KMS-11 (cell line): ENCODE measurements at regions not wholly inside any gene's neighbourhood (a gene's known extent, or its start where the extent isn't known, plus 50 kb on each side); places are given as distances from the start of the nearest gene placed in this dataset.
"Not testable (repeated sequence)": the region's sequence is repeated elsewhere in the genome, so short reads cannot be mapped to it uniquely, and the experiment has no call there.

Source experiments
- H2AFZ ChIP-seq: fragments of 200-600 bp; sonication (generic); 2 replicates; pipeline ENCODE4 v1.6.1; 2016; ENCODE audit warnings: antibody characterized with exemption, mixed run types, low read depth
- H3K27ac ChIP-seq: fragments of 200-600 bp; sonication (generic); 2 replicates; pipeline ENCODE4 v1.6.1; 2016; ENCODE audit warnings: mild to moderate bottlenecking, mixed run types
- H3K27me3 ChIP-seq: fragments of 200-600 bp; sonication (generic); 2 replicates; pipeline ENCODE4 v1.6.1; 2017; ENCODE audit warnings: mild to moderate bottlenecking, low read depth, mixed run types, moderate library complexity; ENCODE audit not compliant: insufficient read depth
- H3K36me3 ChIP-seq: fragments of 200-600 bp; sonication (generic); 2 replicates; pipeline ENCODE4 v1.6.1; 2017; ENCODE audit warnings: mild to moderate bottlenecking, mixed run types; ENCODE audit not compliant: insufficient read depth
- H3K4me1 ChIP-seq: fragments of 200-600 bp; sonication (generic); 2 replicates; pipeline ENCODE4 v1.6.1; 2016; ENCODE audit warnings: mild to moderate bottlenecking, low read depth, mixed run types; ENCODE audit not compliant: poor library complexity, severe bottlenecking
- H3K4me2 ChIP-seq: fragments of 200-600 bp; sonication (generic); 2 replicates; pipeline ENCODE4 v1.7.0; 2016; ENCODE audit warnings: mild to moderate bottlenecking, mixed run types
- H3K4me3 ChIP-seq: fragments of 200-600 bp; sonication (generic); IDR thresholded peaks from 2 replicates; pipeline ENCODE4 v1.6.1; 2017; ENCODE audit warnings: low read depth, low read length, mixed read lengths; ENCODE audit not compliant: insufficient read depth
- H3K79me2 ChIP-seq: fragments of 200-600 bp; sonication (generic); 2 replicates; pipeline ENCODE4 v1.6.1; 2016; ENCODE audit warnings: low read depth, mixed run types; ENCODE audit not compliant: insufficient read depth
- H3K9ac ChIP-seq: fragments of 200-600 bp; sonication (generic); 2 replicates; pipeline ENCODE4 v1.6.1; 2016; ENCODE audit warnings: mild to moderate bottlenecking, mixed run types
- H4K20me1 ChIP-seq: fragments of 200-600 bp; sonication (generic); 2 replicates; pipeline ENCODE4 v1.6.1; 2016; ENCODE audit warnings: mild to moderate bottlenecking, mixed run types; ENCODE audit not compliant: insufficient read depth
- CTCF ChIP-seq: fragments of 200-600 bp; sonication (generic); conservative IDR thresholded peaks from 2 replicates; pipeline ENCODE4 v1.6.1; 2017; ENCODE audit warnings: low read depth, mild to moderate bottlenecking, antibody characterized with exemption, low read length, moderate library complexity, mixed read lengths

GRCh38 chr2:47728551-47728950, 54.4 kb upstream of the MSH6 start:
- no peak for TF ChIP-seq CTCF
- H3K9ac ChIP-seq: no peak overlapping the region
- H3K4me2 ChIP-seq: no peak overlapping the region

GRCh38 chr2:47727956-47728355, 55.0 kb upstream of the MSH6 start:
- no peak overlapping the region for H3K4me3 ChIP-seq
- no peak overlapping the region for H3K9ac ChIP-seq
- no peaks in the 10 kb centered on the region for H3K79me2 ChIP-seq
- no peaks in the 10 kb centered on the region for H3K36me3 ChIP-seq
- no peaks in the 10 kb centered on the region for H3K4me1 ChIP-seq
- H3K27ac ChIP-seq: no peak overlapping the region
- no peak for TF ChIP-seq CTCF
- H2AFZ ChIP-seq: no peak overlapping the region
- H3K27me3 ChIP-seq: no peaks in the 10 kb centered on the region
- no peak overlapping the region for H3K4me2 ChIP-seq
- no peaks in the 10 kb centered on the region for H4K20me1 ChIP-seq

More at GRCh38 chr2:47728551-47728950, 54.4 kb upstream of the MSH6 start:
- H3K27me3 ChIP-seq: no peaks in the 10 kb centered on the region
- no peaks in the 10 kb centered on the region for H3K36me3 ChIP-seq
- no peak overlapping the region for H3K27ac ChIP-seq
- no peaks in the 10 kb centered on the region for H3K4me1 ChIP-seq
- no peak overlapping the region for H2AFZ ChIP-seq
- no peaks in the 10 kb centered on the region for H4K20me1 ChIP-seq
- H3K79me2 ChIP-seq: no peaks in the 10 kb centered on the region
- H3K4me3 ChIP-seq: no peak overlapping the region

- H3K4me2 ChIP-seq, H4K20me1 ChIP-seq, H3K9ac ChIP-seq, H3K27ac ChIP-seq, H2AFZ ChIP-seq, H3K4me3 ChIP-seq, H3K4me1 ChIP-seq, H3K27me3 ChIP-seq, H3K79me2 ChIP-seq, H3K36me3 ChIP-seq: not testable (repeated sequence)
Measured at GRCh38 chr2:47726978-47727377, 56.0 kb upstream of the MSH6 start.

DNA sequence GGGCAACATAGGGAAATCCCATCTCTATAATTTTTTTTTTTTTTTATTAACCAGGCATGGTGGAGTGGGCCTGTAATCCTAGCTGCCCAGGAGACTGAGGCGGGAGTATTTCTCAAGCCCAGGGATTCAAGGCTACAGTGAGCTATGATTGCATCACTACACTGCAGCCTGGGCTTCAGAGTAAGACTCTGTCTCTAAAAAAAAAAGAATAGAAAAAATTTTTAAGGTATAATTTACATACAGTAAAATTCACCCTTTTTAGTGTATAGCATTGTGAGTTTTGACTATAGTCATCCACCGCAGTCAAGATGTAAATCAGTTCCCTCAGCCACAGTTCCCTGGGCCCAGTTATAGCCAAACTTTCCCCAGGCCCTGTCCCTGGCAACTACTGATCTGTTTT, 57.1 kb upstream of the MSH6 start:
- Histone ChIP-seq H3K27me3 (no peaks in the 10 kb centered on the region), H3K4me3 (no peak overlapping the region), H3K4me1 (no peaks in the 10 kb centered on the region), H2AFZ (no peak overlapping the region), H4K20me1 (no peaks in the 10 kb centered on the region), H3K9ac (no peak overlapping the region), H3K27ac (no peak overlapping the region), H3K79me2 (no peaks in the 10 kb centered on the region), H3K4me2 (no peak overlapping the region), H3K36me3 (no peaks in the 10 kb centered on the region)
- TF ChIP-seq CTCF: no peak

GRCh38 chr2:47724221-47724981, 58.5 kb upstream of the MSH6 start:
- Histone ChIP-seq H3K4me2 (no peak overlapping the region), H3K27ac (no peak overlapping the region)

More at GRCh38 chr2:47724221-47724981, 58.5 kb upstream of the MSH6 start:
- Histone ChIP-seq H3K36me3 (no peaks in the 10 kb centered on the region), H3K27me3 (no peaks in the 10 kb centered on the region), H3K9ac (no peak overlapping the region), H3K4me1 (no peaks in the 10 kb centered on the region), H3K4me3 (no peak overlapping the region), H4K20me1 (no peaks in the 10 kb centered on the region), H3K79me2 (no peaks in the 10 kb centered on the region), H2AFZ (no peak overlapping the region)
- no peak for TF ChIP-seq CTCF
